ENCODE measurements at regions not wholly inside any gene's neighbourhood (a gene's known extent, or its start where the extent isn't known, plus 50 kb on each side); places are given as distances from the start of the nearest gene placed in this dataset.

DNA sequence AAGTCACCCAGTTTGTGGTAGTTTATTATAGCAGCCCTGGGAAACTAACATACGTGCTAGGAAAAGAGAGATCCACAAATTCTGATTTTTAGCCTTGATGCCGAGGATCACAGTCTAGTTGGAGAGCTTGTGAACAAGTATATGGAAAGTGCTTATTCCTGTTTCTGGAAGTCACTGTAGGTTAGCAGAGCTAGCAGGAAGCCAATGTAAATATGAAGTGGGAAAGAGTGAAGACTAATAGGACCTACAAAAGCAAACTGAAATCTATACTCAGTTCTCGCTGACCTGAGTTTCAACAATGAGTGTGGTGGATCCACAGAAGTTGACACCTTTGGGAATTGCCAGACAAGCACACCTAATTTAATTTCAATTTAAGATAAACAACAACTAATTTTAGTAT, 254.9 kb downstream of the PLK2 start:
- TF ChIP-seq POLR2A (IDR thresholded peaks at IDR 0.05), result no peak
- TF ChIP-seq, protein P1, sequence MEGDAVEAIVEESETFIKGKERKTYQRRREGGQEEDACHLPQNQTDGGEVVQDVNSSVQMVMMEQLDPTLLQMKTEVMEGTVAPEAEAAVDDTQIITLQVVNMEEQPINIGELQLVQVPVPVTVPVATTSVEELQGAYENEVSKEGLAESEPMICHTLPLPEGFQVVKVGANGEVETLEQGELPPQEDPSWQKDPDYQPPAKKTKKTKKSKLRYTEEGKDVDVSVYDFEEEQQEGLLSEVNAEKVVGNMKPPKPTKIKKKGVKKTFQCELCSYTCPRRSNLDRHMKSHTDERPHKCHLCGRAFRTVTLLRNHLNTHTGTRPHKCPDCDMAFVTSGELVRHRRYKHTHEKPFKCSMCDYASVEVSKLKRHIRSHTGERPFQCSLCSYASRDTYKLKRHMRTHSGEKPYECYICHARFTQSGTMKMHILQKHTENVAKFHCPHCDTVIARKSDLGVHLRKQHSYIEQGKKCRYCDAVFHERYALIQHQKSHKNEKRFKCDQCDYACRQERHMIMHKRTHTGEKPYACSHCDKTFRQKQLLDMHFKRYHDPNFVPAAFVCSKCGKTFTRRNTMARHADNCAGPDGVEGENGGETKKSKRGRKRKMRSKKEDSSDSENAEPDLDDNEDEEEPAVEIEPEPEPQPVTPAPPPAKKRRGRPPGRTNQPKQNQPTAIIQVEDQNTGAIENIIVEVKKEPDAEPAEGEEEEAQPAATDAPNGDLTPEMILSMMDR (IDR thresholded peaks at IDR 0.05), result no peak
